ENCODE measurements at regions not wholly inside any gene's neighbourhood (a gene's known extent, or its start where the extent isn't known, plus 50 kb on each side); places are given as distances from the start of the nearest gene placed in this dataset.

DNA sequence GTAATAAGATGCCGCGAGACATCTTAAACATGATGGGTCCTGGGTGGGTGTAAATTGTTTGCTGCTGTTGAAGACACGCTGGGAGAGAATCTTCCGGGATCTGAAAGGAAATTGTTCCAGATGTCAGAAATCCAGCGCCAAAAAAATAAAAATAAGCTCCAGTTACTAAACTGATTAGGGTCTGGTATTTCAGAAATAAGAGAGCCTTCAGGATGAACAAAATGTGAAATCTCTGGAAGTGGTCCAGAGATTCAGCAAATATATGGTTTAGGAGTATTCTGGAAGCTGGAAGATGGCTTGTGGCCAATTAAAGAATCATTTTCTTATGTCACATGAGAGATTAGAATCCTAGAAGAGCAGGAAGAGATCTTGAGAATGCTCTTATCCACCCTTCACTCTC, 75.8 kb upstream of the NHS start:
- no peak for TF ChIP-seq SMC3 (conservative IDR thresholded peaks at IDR 0.05; ENCODE audit: poor library complexity)
- TF ChIP-seq TAF1 (IDR thresholded peaks at IDR 0.05; ENCODE audit: low read depth): no peak
- TF ChIP-seq, protein P1, sequence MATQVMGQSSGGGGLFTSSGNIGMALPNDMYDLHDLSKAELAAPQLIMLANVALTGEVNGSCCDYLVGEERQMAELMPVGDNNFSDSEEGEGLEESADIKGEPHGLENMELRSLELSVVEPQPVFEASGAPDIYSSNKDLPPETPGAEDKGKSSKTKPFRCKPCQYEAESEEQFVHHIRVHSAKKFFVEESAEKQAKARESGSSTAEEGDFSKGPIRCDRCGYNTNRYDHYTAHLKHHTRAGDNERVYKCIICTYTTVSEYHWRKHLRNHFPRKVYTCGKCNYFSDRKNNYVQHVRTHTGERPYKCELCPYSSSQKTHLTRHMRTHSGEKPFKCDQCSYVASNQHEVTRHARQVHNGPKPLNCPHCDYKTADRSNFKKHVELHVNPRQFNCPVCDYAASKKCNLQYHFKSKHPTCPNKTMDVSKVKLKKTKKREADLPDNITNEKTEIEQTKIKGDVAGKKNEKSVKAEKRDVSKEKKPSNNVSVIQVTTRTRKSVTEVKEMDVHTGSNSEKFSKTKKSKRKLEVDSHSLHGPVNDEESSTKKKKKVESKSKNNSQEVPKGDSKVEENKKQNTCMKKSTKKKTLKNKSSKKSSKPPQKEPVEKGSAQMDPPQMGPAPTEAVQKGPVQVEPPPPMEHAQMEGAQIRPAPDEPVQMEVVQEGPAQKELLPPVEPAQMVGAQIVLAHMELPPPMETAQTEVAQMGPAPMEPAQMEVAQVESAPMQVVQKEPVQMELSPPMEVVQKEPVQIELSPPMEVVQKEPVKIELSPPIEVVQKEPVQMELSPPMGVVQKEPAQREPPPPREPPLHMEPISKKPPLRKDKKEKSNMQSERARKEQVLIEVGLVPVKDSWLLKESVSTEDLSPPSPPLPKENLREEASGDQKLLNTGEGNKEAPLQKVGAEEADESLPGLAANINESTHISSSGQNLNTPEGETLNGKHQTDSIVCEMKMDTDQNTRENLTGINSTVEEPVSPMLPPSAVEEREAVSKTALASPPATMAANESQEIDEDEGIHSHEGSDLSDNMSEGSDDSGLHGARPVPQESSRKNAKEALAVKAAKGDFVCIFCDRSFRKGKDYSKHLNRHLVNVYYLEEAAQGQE (IDR thresholded peaks at IDR 0.05; ENCODE audit: borderline replicate concordance): no peak
- no peak for TF ChIP-seq RAD21 (conservative IDR thresholded peaks at IDR 0.05)
- TF ChIP-seq, protein P2, sequence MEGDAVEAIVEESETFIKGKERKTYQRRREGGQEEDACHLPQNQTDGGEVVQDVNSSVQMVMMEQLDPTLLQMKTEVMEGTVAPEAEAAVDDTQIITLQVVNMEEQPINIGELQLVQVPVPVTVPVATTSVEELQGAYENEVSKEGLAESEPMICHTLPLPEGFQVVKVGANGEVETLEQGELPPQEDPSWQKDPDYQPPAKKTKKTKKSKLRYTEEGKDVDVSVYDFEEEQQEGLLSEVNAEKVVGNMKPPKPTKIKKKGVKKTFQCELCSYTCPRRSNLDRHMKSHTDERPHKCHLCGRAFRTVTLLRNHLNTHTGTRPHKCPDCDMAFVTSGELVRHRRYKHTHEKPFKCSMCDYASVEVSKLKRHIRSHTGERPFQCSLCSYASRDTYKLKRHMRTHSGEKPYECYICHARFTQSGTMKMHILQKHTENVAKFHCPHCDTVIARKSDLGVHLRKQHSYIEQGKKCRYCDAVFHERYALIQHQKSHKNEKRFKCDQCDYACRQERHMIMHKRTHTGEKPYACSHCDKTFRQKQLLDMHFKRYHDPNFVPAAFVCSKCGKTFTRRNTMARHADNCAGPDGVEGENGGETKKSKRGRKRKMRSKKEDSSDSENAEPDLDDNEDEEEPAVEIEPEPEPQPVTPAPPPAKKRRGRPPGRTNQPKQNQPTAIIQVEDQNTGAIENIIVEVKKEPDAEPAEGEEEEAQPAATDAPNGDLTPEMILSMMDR (IDR thresholded peaks at IDR 0.05; ENCODE audit: poor library complexity, severe bottlenecking): no peak
- TF ChIP-seq EZH2 (IDR thresholded peaks at IDR 0.05; ENCODE audit: borderline replicate concordance, insufficient read depth, low read length, poor library complexity, severe bottlenecking): no peak
- TF ChIP-seq POLR2AphosphoS5 (IDR thresholded peaks at IDR 0.05): no peak
- TF ChIP-seq MXI1 (conservative IDR thresholded peaks at IDR 0.05; ENCODE audit: poor library complexity, severe bottlenecking): no peak
- TF ChIP-seq EP300 (conservative IDR thresholded peaks at IDR 0.05; ENCODE audit: poor library complexity, severe bottlenecking): no peak
- Histone ChIP-seq H3K4me3 (ENCODE audit: low read length) (no peak overlapping the region), H3K9ac (ENCODE audit: low read length) (no peak overlapping the region)

DNA sequence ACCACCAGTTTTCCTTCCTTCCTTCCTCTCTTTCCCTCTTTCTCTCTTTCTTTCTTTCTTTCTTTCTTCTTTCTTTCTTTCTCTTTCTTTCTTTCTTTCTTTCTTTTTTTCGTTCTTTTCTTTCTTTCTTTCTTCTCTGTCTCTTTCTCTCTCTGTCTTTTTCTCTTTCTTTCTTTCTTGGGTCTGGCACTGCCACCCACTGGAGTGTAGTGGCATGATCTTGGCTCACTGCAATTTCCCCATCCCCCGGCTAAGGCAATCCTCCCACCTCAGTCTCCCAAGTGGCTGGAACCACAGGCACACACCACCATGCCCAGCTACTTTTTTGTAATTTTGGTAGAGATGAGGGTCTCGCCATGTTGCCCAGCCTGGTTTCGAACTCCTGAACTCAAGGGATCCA, 51.6 kb upstream of the NHS start:
- no peak overlapping the region for H3K4me3 ChIP-seq (ENCODE audit: low read length)
- no peak overlapping the region for H2AFZ ChIP-seq (ENCODE audit: low read depth, low read length)
- no peaks in the 10 kb centered on the region for H3K9me3 ChIP-seq (ENCODE audit: low read length)
- H3K9ac ChIP-seq (ENCODE audit: low read length): no peak overlapping the region
- H3K36me3 ChIP-seq (ENCODE audit: insufficient read depth, low read length): no peaks in the 10 kb centered on the region
- no peaks in the 10 kb centered on the region for H4K20me1 ChIP-seq (ENCODE audit: insufficient read depth)
- no peaks in the 10 kb centered on the region for H3K9me2 ChIP-seq (ENCODE audit: insufficient read depth, low read length)
- H3K27ac ChIP-seq (ENCODE audit: low read length): no peak overlapping the region
- no peaks in the 10 kb centered on the region for H3K79me2 ChIP-seq (replicated peaks; ENCODE audit: insufficient read depth, low read length)
- H3K27me3 ChIP-seq (ENCODE audit: insufficient read depth, low read depth, low read length): no peaks in the 10 kb centered on the region
- no peaks in the 10 kb centered on the region for H3F3A ChIP-seq (ENCODE audit: insufficient read depth, low read length, poor library complexity, severe bottlenecking)
- TF ChIP-seq TAF1 (IDR thresholded peaks at IDR 0.05; ENCODE audit: low read depth) (no peak), EP300 (conservative IDR thresholded peaks at IDR 0.05; ENCODE audit: poor library complexity, severe bottlenecking) (no peak), POLR2AphosphoS5 (IDR thresholded peaks at IDR 0.05) (no peak), SMC3 (conservative IDR thresholded peaks at IDR 0.05; ENCODE audit: poor library complexity) (no peak), MXI1 (conservative IDR thresholded peaks at IDR 0.05; ENCODE audit: poor library complexity, severe bottlenecking) (no peak), EZH2 (IDR thresholded peaks at IDR 0.05; ENCODE audit: borderline replicate concordance, insufficient read depth, low read length, poor library complexity, severe bottlenecking) (no peak), RAD21 (conservative IDR thresholded peaks at IDR 0.05) (no peak)
- TF ChIP-seq, protein P2 (IDR thresholded peaks at IDR 0.05; ENCODE audit: poor library complexity, severe bottlenecking): no peak
- TF ChIP-seq, protein P1 (IDR thresholded peaks at IDR 0.05; ENCODE audit: borderline replicate concordance): no peak
- H3K4me2 ChIP-seq (ENCODE audit: low read length): no peak overlapping the region

More for the DNA sequence above, 75.8 kb upstream of the NHS start:
- no peaks in the 10 kb centered on the region for H3K9me3 ChIP-seq (ENCODE audit: low read length)
- no peaks in the 10 kb centered on the region for H3K9me2 ChIP-seq (ENCODE audit: insufficient read depth, low read length)
- H3K36me3 ChIP-seq (ENCODE audit: insufficient read depth, low read length): no peaks in the 10 kb centered on the region
- H3F3A ChIP-seq (ENCODE audit: insufficient read depth, low read length, poor library complexity, severe bottlenecking): no peaks in the 10 kb centered on the region
- H3K79me2 ChIP-seq (replicated peaks; ENCODE audit: insufficient read depth, low read length): no peaks in the 10 kb centered on the region
- H4K20me1 ChIP-seq (ENCODE audit: insufficient read depth): no peaks in the 10 kb centered on the region
- H2AFZ ChIP-seq (ENCODE audit: low read depth, low read length): no peak overlapping the region
- no peak overlapping the region for H3K27ac ChIP-seq (ENCODE audit: low read length)
- no peak overlapping the region for H3K4me2 ChIP-seq (ENCODE audit: low read length)
- no peaks in the 10 kb centered on the region for H3K27me3 ChIP-seq (ENCODE audit: insufficient read depth, low read depth, low read length)

All from neural cell (in vitro differentiated cells).